GM21390 (cell line): ENCODE measurements at regions not wholly inside any gene's neighbourhood (a gene's known extent, or its start where the extent isn't known, plus 50 kb on each side); places are given as distances from the start of the nearest gene placed in this dataset.

Experiments used
- ATAC-seq: cut with Tn5 transposase; IDR thresholded peaks from one replicate; pipeline ENCODE4 v1.9.1; 2021; ENCODE audit not compliant: unreplicated experiment

DNA sequence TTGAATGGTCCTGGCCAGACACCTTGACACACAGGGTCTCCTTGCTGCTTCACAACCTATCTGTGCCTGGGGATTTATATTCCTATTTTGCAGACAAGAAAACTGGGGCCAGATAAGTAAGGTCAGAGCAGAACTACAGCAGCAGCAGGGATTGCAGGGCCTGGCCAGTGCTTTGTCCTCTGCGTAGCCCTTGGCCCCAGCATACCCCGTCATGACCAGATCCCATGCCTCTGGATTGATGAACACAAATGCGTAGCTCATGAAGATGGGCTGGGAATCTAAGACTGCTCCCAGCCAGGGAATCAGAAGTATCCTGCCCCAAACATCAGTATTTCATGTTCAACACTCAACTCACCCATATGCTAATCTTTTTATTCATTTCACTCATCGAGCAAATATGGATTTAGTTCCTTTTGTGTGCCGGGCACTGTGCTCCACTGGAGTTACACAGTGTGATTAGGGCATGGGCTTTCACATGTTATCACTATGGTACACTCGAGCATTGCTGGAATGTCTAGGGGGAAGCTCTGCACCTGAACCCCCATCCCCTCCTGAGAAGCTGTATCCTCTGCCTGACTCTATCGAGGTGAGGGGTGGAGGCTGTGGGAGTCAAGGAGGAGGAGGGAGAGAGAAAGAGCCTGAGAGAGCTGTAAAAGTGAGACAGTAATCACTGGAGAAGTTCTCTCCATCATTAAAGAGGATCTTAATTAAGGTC is 143.3 kb downstream of the CYP26B1 start:
- ATAC-seq: no peak

- no peak for ATAC-seq
Measured at GRCh38 chr2:72003796-72004195, 143.9 kb downstream of the CYP26B1 start.

DNA sequence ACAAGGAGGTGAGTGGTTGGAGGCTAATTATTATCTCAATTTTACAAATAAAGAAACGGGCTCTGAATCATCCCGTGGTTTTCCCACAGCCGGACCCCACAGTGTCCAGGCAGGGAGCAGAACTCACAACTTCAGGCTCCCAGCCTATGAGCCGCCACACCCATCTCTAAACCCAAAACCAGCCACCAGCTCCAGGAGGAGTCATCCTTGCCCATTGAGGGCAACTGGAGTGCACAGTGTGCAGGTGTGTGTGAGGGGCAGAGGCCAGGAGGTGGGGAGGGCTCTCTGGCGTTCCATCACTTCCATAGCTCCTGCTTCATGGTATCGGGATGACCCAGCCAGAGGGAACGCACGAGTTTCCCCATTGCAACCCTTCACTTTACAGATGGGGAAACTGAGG is 144.5 kb downstream of the CYP26B1 start:
- no peak for ATAC-seq

- no peak for ATAC-seq
Measured at GRCh38 chr2:72001937-72002690, 145.5 kb downstream of the CYP26B1 start.

GRCh38 chr2:72000110-72000509 is 147.6 kb downstream of the CYP26B1 start:
- no peak for ATAC-seq

- ATAC-seq: no peak
Measured at GRCh38 chr2:71999580-71999979, 148.1 kb downstream of the CYP26B1 start.

DNA sequence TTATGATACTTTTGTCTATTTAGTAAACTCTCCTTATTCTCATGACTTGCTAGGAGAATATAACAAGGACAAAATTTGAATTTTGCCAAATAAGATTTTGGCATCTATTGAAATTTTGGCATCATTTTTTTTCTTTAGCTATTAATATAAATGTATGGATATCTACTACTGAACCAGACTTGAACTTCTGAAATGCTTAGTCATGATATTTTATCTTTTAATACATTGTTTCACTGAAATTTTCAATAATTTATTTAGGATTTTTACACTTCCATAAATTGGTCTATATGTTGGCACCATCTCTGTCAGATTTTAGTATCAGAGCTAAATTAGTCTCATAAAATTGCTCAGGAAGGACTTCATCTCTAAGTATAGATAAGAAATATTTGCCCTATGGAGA is 149.8 kb downstream of the CYP26B1 start:
- ATAC-seq: no peak

- no peak for ATAC-seq
Measured at GRCh38 chr2:71995067-71995665, 152.5 kb downstream of the CYP26B1 start.

DNA sequence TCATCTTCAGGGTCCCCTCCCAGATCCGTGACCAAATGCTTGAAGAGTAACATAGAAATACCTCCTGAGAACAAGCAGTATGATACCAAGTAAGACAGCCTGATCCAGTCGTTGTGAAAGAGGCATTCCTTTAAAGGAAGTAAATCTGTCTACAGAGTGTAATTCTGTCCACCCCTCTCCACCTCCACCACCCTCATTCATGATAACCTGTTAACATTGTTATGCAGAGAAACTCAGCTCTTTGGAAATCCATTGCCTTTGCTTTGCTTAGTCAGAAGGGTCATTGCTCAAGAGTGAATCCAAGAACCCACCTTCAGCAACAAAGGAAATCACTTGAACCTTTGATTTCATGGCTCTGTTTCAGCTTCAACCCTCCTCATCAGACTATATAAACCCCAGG is 155.6 kb downstream of the CYP26B1 start:
- ATAC-seq: no peak

- ATAC-seq: no peak
Measured at GRCh38 chr2:71991397-71991796, 156.3 kb downstream of the CYP26B1 start.

DNA sequence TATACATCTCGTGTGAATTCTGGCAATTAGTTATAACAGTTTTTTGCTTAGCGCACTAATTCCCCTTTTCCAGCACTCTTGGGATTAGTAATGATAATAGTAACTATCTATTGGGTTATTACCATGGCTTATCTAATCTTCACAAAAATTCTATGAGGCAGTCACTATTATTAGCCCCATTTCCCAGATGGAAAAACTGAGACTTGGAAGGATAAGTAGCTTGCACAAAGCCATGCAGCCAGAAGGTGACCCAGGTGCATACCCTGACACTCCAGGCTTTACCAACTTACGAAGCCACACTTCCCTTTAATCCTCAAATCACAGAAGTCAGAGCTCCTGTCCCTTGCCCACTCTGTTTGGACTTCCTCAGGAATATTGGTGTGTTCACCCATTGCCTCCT is 156.8 kb downstream of the CYP26B1 start:
- ATAC-seq: no peak

DNA sequence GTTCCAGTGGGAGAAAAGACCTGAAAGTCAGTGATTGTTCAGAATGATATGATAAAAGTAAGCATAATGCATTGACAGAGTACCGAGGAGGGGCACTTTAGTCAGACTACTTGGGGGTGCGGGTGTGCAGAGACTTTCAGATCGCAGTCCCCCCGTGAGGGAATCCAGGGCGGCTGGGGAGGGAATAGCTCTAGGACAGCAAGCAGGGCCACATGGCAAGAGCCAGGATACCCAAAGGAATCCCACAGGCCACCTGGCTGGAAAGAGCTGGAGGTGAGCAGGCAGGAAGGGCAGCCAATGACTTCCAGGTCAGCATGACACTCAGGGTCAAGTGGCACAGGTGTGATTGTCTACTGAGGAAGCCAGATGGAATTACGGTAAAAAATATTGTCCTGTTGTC is 157.5 kb downstream of the CYP26B1 start:
- ATAC-seq: no peak

DNA sequence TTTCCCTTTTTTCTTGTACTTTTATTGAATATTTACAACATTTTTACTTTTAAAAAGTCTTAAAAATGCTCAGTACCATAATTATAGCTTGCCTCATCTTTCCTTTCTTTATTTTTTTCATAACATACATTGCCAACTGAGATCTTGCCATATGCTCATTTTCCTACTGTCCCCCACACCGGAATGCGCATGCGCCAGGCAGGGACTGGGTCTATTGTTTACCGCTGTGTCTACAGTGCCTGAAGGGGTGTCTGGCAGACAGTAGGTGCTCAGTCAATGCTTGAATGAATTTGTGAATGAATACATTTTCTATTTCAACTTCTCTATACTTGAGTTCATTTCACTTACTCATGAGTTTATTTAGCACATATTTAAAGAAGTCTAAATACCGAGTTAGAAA is 158.0 kb downstream of the CYP26B1 start:
- ATAC-seq: no peak

- no peak for ATAC-seq
Measured at GRCh38 chr2:71988170-71988569, 159.5 kb downstream of the CYP26B1 start.

DNA sequence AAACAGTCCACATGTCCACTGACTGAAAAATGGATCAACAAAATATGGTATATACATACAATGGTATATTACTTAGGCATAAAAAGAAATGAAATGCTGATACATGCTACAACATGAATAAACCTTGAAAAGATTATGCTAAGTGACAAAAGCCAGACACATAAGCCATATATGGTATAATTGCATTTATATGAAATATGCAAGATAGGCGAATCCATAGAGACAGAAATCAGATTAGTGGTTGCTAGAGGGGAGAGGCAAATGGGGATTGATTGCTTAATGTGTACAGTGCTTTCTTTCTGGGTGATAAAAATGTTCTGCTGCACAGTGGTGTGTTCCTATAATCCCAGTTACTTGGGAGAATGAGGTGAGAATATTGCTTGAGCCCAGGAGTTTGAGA is 171.0 kb downstream of the CYP26B1 start:
- ATAC-seq: no peak

DNA sequence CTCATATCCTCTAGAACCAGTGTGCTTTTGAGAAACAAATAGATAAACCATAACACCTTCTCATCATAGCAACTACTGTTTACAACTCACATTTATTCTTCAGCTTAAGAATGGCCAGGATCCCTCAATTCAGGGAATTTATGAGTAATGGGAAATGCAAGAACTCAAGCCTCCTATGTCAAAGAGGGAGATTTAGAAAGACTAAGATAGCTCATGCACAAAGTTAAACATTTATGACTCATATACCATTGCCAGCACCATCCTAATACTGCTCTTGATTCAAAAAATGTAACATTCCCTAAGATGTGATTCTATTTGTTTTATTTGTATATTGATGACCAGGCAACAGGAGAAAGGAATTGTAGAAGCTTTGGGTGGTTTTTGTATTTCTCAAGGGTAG is 172.8 kb downstream of the CYP26B1 start:
- no peak for ATAC-seq

DNA sequence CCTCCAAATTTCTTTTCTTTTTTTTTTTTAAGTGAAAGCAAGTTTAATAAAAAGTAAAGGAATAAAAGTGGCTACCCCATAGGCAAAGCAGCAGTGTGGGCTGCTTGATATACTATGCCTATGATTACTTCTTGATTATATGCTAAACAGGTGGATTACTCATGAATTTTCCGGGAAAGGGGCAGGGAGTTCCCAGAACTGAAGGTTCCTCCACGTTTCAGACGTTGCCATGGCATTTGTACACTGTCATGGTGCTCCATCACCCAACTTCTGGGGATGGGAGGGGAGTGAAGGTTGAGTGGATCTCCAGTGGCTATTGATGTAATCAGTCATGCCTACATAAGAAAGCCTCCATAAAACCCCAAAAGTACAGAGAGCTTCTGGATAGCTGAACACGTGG is 176.2 kb downstream of the CYP26B1 start:
- no peak for ATAC-seq

GRCh38 chr2:71965530-71965929 is 182.1 kb downstream of the CYP26B1 start:
- no peak for ATAC-seq

DNA sequence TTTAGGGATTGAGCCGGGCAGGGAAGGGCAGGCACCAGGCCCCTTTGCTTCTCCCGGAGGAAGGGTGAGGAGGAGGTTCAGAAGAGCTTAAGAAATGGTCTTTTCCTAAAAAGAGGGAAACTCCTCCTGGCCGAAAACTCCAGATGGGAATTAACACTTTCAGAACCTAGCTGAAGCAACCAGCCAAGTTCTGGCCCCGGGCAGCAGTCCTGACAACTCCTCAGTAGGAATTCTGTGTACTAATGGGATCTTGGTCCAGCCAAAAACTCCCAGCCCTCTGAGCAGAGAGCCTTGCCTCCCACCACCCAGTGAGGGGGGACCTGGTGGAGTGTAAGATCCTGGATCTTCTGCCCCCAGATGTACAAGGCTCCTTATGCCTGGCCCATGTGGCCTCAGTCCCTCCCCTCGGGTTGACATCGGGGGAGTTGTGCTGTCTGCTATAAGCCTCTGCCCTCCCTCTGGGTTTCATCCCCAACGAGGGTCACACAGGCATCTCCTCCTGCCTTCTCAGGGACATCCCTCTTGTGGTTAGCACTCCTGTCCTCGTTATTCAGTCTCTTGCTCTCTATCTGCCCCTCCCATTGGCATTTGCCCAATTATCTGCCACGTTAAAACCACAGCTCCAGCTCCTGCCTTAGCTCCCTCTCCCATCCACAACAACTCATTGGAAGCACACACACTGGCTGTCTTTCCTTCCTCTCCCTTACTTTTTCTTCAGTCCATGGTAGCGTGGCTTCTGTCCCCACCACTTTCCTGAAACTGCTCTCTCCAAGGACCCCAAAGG is 184.6 kb downstream of the CYP26B1 start:
- ATAC-seq: no peak

GRCh38 chr2:71962350-71962749 is 185.3 kb downstream of the CYP26B1 start:
- no peak for ATAC-seq

GRCh38 chr2:71961289-71962027 is 186.2 kb downstream of the CYP26B1 start:
- ATAC-seq: no peak
